ENCODE measurements at regions not wholly inside any gene's neighbourhood (a gene's known extent, or its start where the extent isn't known, plus 50 kb on each side); places are given as distances from the start of the nearest gene placed in this dataset.

- no peak for ATAC-seq
- peaks cover 0 to 2% of the 10 kb centered on the region in 2 donors for H3K27me3 Mint-ChIP-seq
- H3K36me3 Mint-ChIP-seq: no peaks in the 10 kb centered on the region
- peaks cover 17% of the 10 kb centered on the region for H3K9me3 Mint-ChIP-seq
- no peak overlapping the region for H3K4me3 Mint-ChIP-seq
- no peak overlapping the region for H3K27ac Mint-ChIP-seq
- H3K4me1 Mint-ChIP-seq (ENCODE audit: low read depth in 2 of 2): no peaks in the 10 kb centered on the region
- DNase-seq (ENCODE audit: low spot score): no peak
Measured at GRCh38 chr2:66872081-66872985, 437.4 kb downstream of the MEIS1 start.

GRCh38 chr2:66872986-66873754 lies 438.2 kb downstream of the MEIS1 start:
- H3K4me3 Mint-ChIP-seq: no peak overlapping the region
- no peak overlapping the region for H3K27ac Mint-ChIP-seq
- H3K27me3 Mint-ChIP-seq: peaks cover 0 to 1% of the 10 kb centered on the region in 2 donors
- H3K36me3 Mint-ChIP-seq: no peaks in the 10 kb centered on the region
- DNase-seq (ENCODE audit: low spot score) (no peak), ATAC-seq (no peak)
- peaks cover 14% of the 10 kb centered on the region for H3K9me3 Mint-ChIP-seq
- no peaks in the 10 kb centered on the region for H3K4me1 Mint-ChIP-seq (ENCODE audit: low read depth in 2 of 2)

- no peaks in the 10 kb centered on the region for H3K4me1 Mint-ChIP-seq (ENCODE audit: low read depth in 2 of 2)
- H3K27ac Mint-ChIP-seq: no peak overlapping the region
- no peak for ATAC-seq
Measured at GRCh38 chr2:66874411-66874810, 439.5 kb downstream of the MEIS1 start.

GRCh38 chr2:66875941-66876462 lies 441.1 kb downstream of the MEIS1 start:
- H3K4me3 Mint-ChIP-seq: no peak overlapping the region
- H3K27ac Mint-ChIP-seq: no peak overlapping the region
- no peaks in the 10 kb centered on the region for H3K36me3 Mint-ChIP-seq

More at GRCh38 chr2:66874411-66874810, 439.5 kb downstream of the MEIS1 start:
- Mint-ChIP-seq H3K36me3 (no peaks in the 10 kb centered on the region), H3K9me3 (peaks cover 7% of the 10 kb centered on the region), H3K4me3 (no peak overlapping the region), H3K27me3 (no peaks in the 10 kb centered on the region)
- no peak for DNase-seq (ENCODE audit: low spot score)

GRCh38 chr2:66885775-66886383 lies 451.0 kb downstream of the MEIS1 start:
- peaks cover 14% of the 10 kb centered on the region for H3K36me3 Mint-ChIP-seq
- peaks cover 0 to 2% of the 10 kb centered on the region in 2 donors for H3K27me3 Mint-ChIP-seq
- DNase-seq (ENCODE audit: low spot score) (no peak), ATAC-seq (no peak)
- no peak overlapping the region for H3K27ac Mint-ChIP-seq
- H3K9me3 Mint-ChIP-seq: peaks cover 14% of the 10 kb centered on the region
- no peak overlapping the region for H3K4me3 Mint-ChIP-seq
- H3K4me1 Mint-ChIP-seq (ENCODE audit: low read depth in 2 of 2): no peaks in the 10 kb centered on the region

More at GRCh38 chr2:66875941-66876462, 441.1 kb downstream of the MEIS1 start:
- Mint-ChIP-seq H3K9me3 (no peaks in the 10 kb centered on the region), H3K4me1 (ENCODE audit: low read depth in 2 of 2) (no peaks in the 10 kb centered on the region), H3K27me3 (no peaks in the 10 kb centered on the region)
- ATAC-seq (no peak), DNase-seq (ENCODE audit: low spot score) (no peak)

- DNase-seq (ENCODE audit: low spot score): no peak
- Mint-ChIP-seq H3K36me3 (peaks cover 14% of the 10 kb centered on the region), H3K4me3 (no peak overlapping the region), H3K27me3 (peaks cover 0 to under 1% of the 10 kb centered on the region in 2 donors), H3K9me3 (peaks cover 12% of the 10 kb centered on the region), H3K27ac (no peak overlapping the region), H3K4me1 (ENCODE audit: low read depth in 2 of 2) (no peaks in the 10 kb centered on the region)
- ATAC-seq: no peak
Measured at GRCh38 chr2:66888246-66888645, 453.3 kb downstream of the MEIS1 start.

GRCh38 chr2:66888791-66889631 lies 454.1 kb downstream of the MEIS1 start:
- H3K36me3 Mint-ChIP-seq: peaks cover 14% of the 10 kb centered on the region
- H3K27me3 Mint-ChIP-seq: no peaks in the 10 kb centered on the region
- DNase-seq (ENCODE audit: low spot score): no peak
- H3K9me3 Mint-ChIP-seq: peaks cover 11% of the 10 kb centered on the region
- H3K4me3 Mint-ChIP-seq: no peak overlapping the region
- H3K27ac Mint-ChIP-seq: no peak overlapping the region
- no peaks in the 10 kb centered on the region for H3K4me1 Mint-ChIP-seq (ENCODE audit: low read depth in 2 of 2)
- no peak for ATAC-seq

GRCh38 chr2:66889632-66889882 lies 454.6 kb downstream of the MEIS1 start:
- no peak for DNase-seq (ENCODE audit: low spot score)
- no peak for ATAC-seq
- no peak overlapping the region for H3K4me3 Mint-ChIP-seq
- H3K27ac Mint-ChIP-seq: no peak overlapping the region
- peaks cover 11% of the 10 kb centered on the region for H3K9me3 Mint-ChIP-seq
- H3K4me1 Mint-ChIP-seq (ENCODE audit: low read depth in 2 of 2): no peaks in the 10 kb centered on the region
- H3K27me3 Mint-ChIP-seq: no peaks in the 10 kb centered on the region
- peaks cover 14% of the 10 kb centered on the region for H3K36me3 Mint-ChIP-seq

- Mint-ChIP-seq H3K27ac (no peak overlapping the region), H3K4me1 (ENCODE audit: low read depth in 2 of 2) (no peaks in the 10 kb centered on the region)
Measured at GRCh38 chr2:66890166-66890742, 455.3 kb downstream of the MEIS1 start.

GRCh38 chr2:66895206-66895605 lies 460.3 kb downstream of the MEIS1 start:
- Mint-ChIP-seq H3K27ac (no peak overlapping the region), H3K27me3 (no peaks in the 10 kb centered on the region), H3K4me3 (no peak overlapping the region), H3K4me1 (ENCODE audit: low read depth in 2 of 2) (no peaks in the 10 kb centered on the region), H3K36me3 (no peaks in the 10 kb centered on the region), H3K9me3 (peaks cover 2% of the 10 kb centered on the region)
- DNase-seq (ENCODE audit: low spot score) (no peak), ATAC-seq (no peak)

More at GRCh38 chr2:66890166-66890742, 455.3 kb downstream of the MEIS1 start:
- no peak overlapping the region for H3K4me3 Mint-ChIP-seq
- DNase-seq (ENCODE audit: low spot score) (no peak), ATAC-seq (no peak)
- H3K9me3 Mint-ChIP-seq: peaks cover 9% of the 10 kb centered on the region
- peaks cover 10% of the 10 kb centered on the region for H3K36me3 Mint-ChIP-seq
- no peaks in the 10 kb centered on the region for H3K27me3 Mint-ChIP-seq

GRCh38 chr2:66896131-66896530 lies 461.2 kb downstream of the MEIS1 start:
- no peaks in the 10 kb centered on the region for H3K27me3 Mint-ChIP-seq

GRCh38 chr2:66897181-66897580 lies 462.3 kb downstream of the MEIS1 start:
- DNase-seq (ENCODE audit: low spot score) (no peak), ATAC-seq (no peak)
- Mint-ChIP-seq H3K4me1 (ENCODE audit: low read depth in 2 of 2) (no peaks in the 10 kb centered on the region), H3K27ac (no peak overlapping the region), H3K9me3 (peaks cover 6% of the 10 kb centered on the region), H3K4me3 (no peak overlapping the region), H3K36me3 (no peaks in the 10 kb centered on the region), H3K27me3 (no peaks in the 10 kb centered on the region)

More at GRCh38 chr2:66896131-66896530, 461.2 kb downstream of the MEIS1 start:
- Mint-ChIP-seq H3K27ac (no peak overlapping the region), H3K4me1 (ENCODE audit: low read depth in 2 of 2) (no peaks in the 10 kb centered on the region), H3K4me3 (no peak overlapping the region), H3K9me3 (peaks cover 3% of the 10 kb centered on the region), H3K36me3 (no peaks in the 10 kb centered on the region)
- ATAC-seq (no peak), DNase-seq (ENCODE audit: low spot score) (no peak)

GRCh38 chr2:66897691-66898150 lies 462.8 kb downstream of the MEIS1 start:
- H3K27ac Mint-ChIP-seq: no peak overlapping the region
- DNase-seq (ENCODE audit: low spot score) (no peak), ATAC-seq (no peak)
- H3K36me3 Mint-ChIP-seq: no peaks in the 10 kb centered on the region
- no peaks in the 10 kb centered on the region for H3K4me1 Mint-ChIP-seq (ENCODE audit: low read depth in 2 of 2)
- peaks cover 7% of the 10 kb centered on the region for H3K9me3 Mint-ChIP-seq
- no peak overlapping the region for H3K4me3 Mint-ChIP-seq
- H3K27me3 Mint-ChIP-seq: no peaks in the 10 kb centered on the region

Measured in natural killer cell treated with Interleukin-12 subunit alpha and Interleukin-12 subunit beta and Interleukin-15 and Interleukin-18, amount 100 ng/mL, for 72 hours (primary cell).